ENCODE measurements at regions not wholly inside any gene's neighbourhood (a gene's known extent, or its start where the extent isn't known, plus 50 kb on each side); places are given as distances from the start of the nearest gene placed in this dataset.

DNA sequence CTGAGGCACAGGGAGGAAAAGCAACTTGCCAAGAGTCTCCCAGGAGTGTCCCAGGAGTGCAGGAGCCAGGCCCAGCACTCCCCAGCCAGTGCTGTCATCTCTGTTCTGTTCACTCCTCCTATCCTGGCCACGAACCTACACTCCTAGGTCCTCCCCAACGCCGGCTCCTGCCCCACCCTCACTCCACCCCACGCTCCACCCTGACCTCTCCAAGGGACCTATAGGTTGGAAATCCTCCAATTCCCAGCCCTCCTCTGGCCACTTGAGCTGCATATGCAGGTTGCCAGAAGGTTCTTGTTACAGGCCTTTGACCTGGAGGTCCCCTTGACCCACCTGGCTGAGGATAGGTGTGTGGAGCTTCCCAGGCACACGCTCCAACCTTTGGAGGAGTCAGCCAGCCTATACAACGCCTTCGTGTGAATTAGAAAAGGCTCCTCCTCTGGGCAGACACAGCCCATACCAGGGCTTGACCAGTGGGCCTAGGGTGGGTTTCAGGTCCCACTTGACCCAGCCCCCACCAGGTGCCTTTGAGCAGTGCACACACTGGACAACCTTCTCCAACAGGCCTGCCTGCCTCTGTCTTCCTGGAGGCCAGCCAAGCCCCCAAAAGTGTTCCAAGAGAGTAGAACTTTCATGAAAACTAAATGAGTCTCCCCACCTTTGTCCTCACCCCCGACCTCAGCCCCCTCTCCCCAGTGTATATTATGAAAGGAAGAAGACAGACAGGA, 167.2 kb upstream of the TLE3 start:
- no peak for DNase-seq (ENCODE audit: low read depth in 2 of 2)

DNA sequence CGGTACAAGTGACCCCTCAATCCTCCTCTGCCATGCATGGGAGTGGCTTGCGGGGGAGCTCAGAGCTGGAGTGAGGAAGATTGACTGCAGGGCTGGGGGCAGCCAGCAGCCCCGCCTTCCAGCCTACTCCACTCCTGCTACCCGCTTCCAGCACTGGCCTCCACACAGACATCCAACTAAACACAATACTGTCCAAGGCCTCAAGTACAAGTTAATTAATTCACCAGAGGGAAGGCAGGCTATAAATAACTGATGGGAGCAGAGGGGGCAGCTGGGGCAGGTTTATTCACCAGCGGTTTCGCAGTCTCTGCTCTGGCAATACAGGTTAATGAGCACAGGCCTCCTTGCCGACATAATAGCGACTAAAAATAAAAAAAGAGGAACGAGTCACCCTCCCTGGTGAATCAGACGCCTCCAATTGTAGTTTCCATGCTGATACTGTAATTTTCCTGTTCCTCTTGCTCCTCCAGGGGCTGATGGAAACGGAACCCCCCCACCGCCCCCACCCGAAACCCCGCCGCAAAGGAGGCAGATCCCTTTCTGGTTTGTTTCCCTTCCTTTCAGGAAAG, 166.4 kb upstream of the TLE3 start:
- DNase-seq (ENCODE audit: low read depth in 2 of 2), result no peak

DNA sequence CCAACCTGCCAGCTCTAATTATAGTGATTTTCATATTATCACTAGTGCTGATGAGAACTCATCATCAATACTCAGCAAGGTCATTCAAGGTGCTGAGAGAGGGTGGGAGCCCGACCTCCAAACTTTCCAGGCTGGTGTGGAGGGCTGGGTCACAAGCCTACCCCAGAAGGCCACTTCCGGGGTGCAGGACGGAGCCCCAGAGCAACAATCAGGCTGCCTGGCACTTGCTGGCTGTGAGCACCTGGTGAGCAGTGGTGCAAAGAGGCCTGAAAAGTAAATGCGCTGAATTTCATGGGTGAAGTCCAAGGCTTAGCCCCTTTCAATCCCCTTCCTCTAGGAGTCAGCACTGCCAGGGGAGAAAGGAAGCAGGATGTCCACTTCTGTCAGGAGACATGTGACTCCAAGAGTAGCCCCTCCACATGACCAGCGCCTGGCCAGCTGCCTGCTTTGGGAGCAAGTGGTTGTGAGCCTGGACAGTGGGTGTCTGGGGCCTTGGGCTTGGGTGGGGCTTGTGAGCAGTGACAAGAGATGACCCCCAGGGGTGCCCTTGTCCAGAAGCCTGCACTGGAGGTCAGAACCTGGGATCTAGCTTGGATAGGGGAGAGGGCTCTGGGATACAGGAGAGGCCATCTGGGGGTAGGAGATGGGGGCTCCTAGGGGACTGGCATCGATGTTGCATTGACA, 165.0 kb upstream of the TLE3 start:
- DNase-seq (ENCODE audit: low read depth in 2 of 2), result no peak

DNA sequence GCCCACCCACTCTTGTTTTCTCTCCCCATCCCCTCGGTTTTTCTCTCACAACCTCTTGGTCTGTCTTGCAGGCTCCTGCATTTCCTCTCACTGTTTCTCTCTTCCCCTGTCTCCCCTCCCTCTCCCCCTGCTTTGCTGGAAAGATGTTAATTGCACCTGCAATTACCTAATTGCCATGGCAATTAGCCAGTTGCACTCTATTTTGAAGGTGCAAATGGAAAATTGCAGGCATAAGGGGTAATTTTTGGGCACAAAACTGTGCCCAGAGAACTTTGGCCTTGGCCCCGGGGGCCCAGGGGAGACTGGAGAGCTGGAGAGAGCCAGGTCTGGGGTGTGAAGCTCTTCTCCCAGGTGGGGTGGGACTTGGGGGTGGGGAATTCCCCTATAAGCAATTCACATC, 164.5 kb upstream of the TLE3 start:
- no peak for DNase-seq (ENCODE audit: low read depth in 2 of 2)

DNA sequence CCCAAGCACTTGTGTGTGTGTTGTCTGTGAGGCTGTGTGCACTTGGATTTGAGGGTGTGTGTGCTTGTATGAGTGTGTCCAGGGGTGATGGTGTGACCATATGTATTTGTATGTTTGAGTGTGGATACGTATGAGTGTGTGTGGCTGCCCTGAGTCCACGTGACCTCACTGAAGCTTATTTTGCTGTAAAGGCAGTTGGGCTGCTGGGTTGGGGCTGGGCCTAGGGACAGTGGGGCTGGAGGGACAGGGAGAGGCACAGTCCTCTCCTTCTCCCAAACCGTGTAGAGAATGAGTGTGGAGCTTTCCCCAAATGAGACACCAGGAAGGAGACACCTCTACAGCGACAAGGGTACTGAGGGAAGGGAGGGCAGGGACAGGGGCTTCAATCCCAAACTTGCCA, 163.4 kb upstream of the TLE3 start:
- no peak for DNase-seq (ENCODE audit: low read depth in 2 of 2)

DNA sequence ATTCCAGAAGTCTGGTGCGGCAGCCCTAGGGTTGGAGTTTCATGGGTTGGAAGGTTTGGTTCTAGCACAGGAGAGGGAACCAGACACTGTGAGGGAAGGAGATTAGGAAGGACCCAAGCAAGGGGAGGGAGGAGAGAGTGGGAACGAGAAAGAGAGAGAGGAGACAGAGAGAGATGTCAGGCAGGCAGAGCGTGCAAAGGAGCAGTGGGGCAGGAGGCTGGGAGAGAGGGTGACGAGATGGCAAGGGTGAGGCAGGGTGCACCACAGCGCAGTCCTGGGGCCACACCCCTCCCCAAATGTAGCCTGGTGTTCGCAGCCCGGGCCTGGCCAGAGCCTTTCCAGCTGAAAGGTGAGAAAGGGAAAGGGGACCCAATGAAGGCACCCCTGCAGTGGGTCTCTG, 162.9 kb upstream of the TLE3 start:
- no peak for DNase-seq (ENCODE audit: low read depth in 2 of 2)

DNA sequence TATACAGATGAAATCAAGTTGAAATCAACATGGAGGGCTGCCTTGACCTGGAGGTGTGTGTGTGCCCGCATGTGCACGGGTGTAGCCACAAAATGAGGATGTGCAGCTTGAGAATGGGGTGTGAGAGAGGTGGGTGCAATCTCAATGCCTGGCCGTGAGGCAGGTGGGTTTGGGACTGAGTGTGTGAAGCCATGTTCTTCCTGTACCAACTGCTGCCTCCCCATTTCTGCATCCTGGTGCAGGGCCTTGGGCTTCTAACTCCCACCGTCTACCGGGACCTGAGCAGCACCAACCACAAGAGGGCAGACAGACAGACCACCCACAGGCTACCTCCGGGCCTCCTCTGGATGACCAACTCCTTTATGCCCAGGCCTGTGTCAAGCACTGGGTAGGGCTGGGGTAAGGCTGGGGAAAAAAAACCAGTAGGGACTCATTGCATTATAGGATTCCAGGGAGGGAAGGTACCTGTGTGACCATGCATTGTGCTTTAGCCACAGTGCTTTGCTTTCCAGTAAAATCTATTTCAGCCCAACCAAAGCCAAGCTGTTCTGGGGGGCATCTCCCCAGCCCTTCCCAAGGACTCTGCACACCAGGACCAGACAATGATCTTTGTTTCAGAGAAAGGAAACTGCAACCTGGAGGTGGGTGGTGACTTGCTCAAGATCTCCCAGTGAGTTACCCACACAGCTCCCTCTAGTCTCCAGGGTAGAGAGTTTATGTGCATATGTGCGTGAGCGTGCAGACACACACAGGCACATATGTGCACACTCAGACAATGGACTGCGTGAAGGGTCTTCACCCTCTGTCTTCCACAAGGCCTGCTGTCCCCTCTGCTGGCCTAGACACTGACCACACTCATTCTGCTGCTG, 162.2 kb upstream of the TLE3 start:
- DNase-seq (ENCODE audit: low read depth in 2 of 2), result peak in 1 of 2 donors; percentile 19

DNA sequence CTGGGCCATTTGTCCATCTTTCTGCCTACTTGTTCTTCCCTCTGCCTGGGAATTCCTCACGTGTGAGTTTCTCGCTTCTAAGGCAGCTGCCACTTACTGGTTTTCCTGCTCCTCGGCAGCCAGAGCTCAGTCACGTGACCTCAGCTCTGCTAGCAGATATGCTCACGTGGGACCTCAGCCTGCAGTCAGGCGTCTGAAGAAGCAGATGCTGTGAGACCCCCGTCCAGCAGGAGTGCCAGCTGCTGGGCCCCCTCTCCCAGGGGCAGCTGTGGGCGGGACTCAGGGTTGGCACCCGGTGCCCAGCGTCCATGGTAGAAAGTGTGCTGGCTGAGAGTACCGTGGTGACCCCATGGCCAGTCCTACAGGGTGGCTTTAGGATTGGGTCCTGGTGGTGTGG, 161.3 kb upstream of the TLE3 start:
- DNase-seq (ENCODE audit: low read depth in 2 of 2), result no peak

DNA sequence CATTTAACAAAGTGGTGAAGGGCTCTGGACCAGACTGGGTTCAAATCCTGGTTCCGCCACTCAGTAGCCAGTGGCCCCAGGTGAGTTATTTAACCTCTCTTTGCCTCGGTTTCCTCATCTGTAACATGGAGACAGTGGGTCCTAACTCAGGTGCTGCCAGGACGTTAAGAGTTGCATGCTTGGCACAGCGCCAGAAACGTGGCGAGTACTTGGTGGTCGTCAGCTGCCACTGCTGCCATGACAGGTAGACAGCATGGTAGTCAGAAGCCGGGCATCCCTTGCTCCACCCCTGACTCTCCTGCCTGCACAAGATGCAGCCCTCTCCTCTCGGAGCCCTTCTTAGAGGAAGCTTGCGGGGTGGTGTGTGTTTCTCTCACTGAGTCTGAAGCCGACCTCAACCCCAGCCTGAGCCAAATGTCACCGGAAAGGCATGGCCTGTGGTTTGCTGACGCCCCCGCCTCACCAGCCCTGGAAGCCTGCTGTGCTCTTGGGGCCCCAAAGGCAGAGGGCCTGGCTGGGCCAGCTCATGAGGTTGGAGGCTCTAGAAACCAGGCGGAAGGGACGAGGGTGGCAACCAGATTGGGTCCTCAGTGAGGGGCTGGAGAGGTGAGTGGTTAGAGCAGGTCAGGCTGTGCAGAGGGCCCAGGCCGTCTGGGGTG, 160.8 kb upstream of the TLE3 start:
- peak; percentile 77 to 82 for DNase-seq (ENCODE audit: low read depth in 2 of 2)

DNA sequence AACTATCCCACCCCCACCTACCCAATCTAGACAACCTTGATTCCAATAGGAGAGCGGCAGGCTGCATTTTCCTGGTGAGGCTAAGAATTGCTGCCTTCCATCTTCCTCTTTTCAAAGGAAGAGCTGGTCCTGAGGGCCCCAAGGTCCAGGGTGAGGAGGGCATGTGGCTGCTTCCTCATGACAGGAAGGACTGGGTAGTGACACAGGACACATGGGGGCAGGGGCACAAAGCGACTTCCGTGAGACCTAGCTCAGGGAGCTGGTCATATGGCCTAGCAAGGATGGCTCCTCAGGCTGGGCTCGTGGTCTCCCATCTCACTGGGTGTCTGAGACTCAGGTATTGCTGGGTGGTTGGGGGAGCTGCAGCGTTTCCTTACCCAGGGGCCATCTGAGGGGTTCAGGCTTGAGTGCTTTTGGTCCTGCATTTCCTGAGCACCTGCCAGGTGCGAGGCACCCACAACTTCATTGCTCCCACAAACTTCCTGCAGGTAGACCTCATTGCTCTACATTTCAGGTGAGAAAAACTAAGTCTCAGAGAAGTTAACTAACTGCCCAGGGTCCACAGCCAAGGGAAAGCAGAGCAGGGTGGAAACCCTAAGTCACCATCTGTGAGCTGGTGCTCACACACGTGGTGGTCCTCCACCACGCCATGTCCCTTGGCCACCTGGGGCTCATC, 160.0 kb upstream of the TLE3 start:
- DNase-seq (ENCODE audit: low read depth in 2 of 2), result no peak

DNA sequence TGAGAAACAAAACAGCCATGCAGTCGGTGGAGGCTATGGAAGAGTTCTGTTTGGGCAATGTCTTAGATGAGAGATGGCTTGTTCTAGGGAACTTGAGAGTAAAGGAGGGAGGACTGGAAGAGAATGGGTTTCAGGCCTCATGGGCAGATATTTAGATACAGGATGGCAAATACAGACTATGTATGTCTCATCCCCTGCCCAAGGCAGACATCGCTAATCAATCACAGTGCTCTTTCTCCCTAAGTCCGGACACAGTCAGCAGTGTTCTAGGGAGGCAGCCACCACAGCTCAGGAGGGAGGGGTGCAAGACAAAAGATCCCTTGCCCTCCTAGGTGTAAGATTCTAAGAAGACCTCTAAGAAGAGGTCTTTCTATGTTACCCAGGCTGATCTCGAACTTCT, 159.3 kb upstream of the TLE3 start:
- DNase-seq (ENCODE audit: low read depth in 2 of 2), result no peak

DNA sequence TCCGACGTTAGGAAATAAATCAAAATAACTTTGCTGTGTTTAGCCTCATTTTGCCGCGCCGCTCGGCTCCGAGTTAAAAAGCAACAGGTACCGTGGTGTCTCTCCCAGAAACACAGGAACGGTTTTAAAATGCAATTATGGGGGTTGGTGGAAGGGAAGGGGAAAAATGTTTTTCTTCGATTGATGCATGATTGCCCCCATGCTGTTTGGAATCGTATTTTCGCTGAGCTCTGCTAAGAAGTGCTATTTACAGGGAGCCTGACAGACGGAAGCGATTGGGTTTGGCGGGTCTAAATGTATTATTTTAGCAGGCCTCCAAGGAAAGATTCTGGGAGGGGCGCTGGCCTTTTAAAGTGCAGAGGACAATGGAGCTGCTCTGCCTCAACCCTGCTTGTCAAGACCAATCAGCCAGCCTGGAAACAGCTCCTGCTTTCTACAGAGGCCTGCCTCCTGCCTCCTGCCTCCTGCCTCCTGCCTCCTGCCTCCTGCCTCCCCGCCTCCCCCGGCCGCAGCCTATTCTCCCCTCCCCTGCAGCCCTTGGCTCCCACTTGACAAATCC, 156.7 kb upstream of the TLE3 start:
- no peak for DNase-seq (ENCODE audit: low read depth in 2 of 2)

DNA sequence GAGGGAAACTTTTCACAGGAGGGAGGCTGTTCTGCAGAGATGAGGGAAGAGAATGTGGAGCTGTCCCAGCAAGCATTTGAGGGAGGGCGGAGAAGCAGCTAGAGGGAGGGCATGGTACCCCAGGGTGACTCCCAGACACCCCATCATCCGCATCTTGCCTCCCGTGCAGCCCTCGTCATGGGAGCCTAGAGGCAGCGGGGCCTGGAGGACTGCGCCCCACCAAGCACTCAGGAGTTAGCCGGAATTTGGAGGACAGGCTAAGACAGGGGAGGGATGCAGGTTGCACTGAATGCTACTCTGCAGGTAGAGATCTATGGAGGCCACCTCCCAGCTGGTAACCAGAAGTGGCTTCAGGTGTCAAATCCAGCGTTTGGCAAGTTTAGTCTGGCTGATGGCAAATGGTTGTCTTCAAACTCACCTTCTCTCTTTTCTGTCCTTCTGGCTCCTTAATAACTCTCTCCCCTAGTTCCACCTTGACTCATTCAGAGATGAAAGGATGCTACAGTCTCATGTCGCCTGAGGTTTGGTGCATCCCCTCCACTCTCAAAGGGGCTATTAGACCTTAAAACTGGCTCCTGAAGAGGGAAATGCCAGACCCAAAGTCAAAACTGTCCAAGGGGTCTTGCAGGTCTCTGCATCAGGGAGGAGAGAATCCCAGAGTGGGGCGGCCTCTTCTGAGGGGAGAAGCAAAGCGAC, 155.9 kb upstream of the TLE3 start:
- no peak for DNase-seq (ENCODE audit: low read depth in 2 of 2)

DNA sequence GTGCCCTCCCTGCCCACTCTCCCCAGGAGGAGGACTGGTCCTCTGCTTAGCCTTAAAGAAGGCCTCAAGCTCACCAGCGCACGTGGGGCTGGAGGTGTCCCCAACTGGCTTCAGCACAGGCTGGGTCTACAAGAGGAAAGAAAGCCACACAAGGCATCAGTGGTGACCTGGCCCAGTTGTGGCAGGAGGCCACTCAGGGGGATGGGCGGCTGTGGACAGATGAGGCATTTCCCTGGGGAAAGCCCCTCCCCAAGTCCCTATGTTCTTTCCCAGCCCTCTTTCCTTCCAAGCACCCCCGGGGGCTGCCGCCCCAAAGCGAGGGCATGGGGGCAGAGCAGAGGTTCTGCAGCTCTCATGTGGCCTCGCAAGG, 155.2 kb upstream of the TLE3 start:
- no peak for DNase-seq (ENCODE audit: low read depth in 2 of 2)

DNA sequence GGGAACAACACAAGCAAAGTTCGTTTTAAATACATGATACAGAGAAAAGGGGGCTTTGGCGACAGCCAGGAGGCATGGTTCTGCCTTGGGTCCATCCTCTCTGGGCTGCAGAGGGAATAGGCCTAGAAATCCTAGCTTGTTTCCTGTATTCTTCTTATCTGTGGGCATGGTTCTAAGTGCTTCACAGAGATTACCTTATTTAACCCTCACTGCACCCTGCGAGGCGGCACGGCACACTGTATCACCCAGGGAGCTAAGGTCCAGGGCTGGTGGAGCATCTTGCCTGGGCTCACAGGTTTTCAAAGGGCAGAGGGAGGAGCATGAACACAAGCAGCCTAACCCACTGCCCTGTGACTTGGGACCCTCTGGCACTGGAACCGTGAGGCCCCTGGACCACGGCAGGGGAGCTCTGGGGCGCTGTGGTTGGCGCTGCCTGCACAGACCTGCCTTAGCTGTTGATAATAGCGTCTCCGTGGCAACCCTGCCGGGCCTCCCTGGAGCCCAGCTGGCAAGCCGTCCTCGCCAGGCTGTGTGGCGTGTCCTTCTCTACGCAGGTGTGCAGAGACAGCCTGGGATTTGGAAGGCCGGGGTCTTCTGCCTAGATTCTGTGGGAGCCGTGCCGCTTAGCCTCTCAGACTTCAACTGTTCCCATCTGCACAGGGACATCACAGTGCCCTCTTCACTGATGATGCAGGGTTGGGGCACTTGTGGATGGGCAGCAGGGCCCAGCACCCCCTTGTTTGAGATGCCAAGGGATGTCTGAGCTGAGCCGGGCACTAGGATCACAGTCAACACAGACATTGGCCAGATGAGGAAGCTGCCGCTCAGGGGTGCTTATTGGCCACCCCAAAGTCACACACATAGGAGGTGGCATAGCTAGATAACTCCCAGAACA, 154.6 kb upstream of the TLE3 start:
- DNase-seq (ENCODE audit: low read depth in 2 of 2), result no peak

DNA sequence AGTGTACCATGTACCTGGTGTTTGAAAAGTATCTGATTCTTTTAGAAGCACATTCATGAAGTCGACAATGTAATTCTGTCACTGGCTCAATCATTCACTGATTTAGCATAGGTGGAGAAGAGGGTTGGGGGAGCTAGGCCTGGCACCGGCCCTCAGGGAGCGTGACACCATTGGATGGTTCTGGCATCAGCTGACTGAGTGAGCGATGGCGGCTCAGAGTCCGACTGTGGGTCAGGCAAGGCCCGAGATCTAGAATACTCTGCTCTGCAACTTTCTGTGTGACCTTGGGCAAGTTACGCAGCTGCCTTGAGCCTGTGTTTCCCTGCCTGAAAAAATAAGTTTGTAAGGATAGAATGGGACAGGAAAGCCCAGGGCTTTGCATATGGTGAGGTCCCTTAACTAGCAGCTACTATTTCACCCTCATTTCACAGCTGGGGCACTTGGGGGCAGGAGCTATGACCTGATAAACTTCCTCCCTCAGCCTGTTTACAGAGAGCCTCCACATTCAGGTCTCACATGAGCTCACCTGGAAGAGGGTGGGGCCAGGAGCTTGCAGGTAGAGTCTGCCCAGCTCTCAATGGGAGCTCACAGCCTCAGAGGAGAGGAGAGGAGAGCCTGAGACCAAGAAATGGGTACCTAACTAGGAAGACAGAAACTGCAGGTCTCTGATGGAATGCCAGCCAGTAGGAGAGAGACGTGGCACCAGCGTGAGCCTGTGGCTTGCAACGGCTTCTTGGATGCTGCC, 153.7 kb upstream of the TLE3 start:
- DNase-seq (ENCODE audit: low read depth in 2 of 2), result no peak

DNA sequence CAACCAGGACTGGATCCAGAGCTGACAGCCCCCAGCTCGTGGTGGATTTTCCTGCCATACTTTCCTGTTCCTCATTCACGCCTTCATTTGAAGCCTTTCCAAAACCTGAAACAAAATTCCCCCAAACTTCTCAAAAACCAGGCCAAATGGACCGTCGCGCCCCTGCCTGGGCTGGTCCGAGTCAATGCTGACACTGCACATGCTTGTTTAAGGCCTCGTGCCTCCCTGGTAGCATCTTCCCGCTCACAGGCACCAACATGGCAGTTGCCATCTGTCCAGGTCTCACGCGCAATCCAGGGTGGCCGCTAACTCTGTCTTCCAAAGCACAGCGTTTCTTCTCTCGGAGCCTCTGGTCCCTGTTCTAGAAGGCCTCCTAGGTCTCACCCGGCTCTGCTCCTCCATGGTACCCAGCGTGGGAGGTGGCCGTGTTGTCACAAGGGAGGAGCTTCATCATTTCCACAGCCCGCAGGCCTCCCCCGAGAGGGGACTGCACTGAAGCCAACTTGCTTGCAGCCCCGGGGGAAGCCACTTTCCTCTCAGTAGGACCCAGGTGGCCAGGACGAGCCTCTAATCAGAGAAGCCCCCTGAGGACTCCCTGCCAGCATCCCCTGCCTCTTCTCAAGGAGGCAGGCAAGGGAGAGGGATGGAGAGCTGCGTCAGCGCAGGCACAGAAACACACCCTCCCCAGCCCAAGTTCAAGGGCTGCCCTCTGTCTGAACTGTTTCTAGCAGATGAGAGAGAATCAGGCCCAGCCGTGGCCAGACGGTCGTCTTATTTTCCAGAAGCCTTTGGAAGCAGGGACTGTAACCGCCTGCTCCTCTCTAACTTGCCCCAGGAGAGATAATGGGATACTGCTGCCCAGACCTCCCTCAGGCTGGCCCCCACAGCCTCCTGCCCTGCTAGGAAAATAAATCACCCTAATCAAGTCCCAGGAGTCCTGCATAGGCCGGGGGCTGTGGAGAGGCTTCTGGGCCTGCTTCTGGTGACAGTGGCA, 152.8 kb upstream of the TLE3 start:
- no peak for DNase-seq (ENCODE audit: low read depth in 2 of 2)

Measured in stimulated activated CD4-positive, alpha-beta T cell treated with anti-CD3 and anti-CD28 coated beads, Interleukin-15, amount 100 ng/mL, for 48 hours (primary cell).